Mesendoderm (in vitro differentiated cells): ENCODE measurements at regions not wholly inside any gene's neighbourhood (a gene's known extent, or its start where the extent isn't known, plus 50 kb on each side); places are given as distances from the start of the nearest gene placed in this dataset.

Experiments used
- DNase-seq: peaks from one replicate; pipeline ENCODE4 v3.0.0; 2013
- H2AK5ac ChIP-seq: 2 replicates; pipeline ENCODE4 v1.6.1; 2013; ENCODE audit warnings: low read length, inconsistent platforms
- H2BK120ac ChIP-seq: 2 replicates; pipeline ENCODE4 v1.6.1; 2013; ENCODE audit warnings: low read depth, mild to moderate bottlenecking, low read length, moderate library complexity, mixed read lengths
- H2BK15ac ChIP-seq: replicated peaks from 2 replicates; pipeline ENCODE4 v1.6.1; 2013; ENCODE audit warnings: low read depth, mild to moderate bottlenecking, moderate library complexity
- H2BK5ac ChIP-seq: 2 replicates; pipeline ENCODE4 v1.6.1; 2013; ENCODE audit warnings: low read length, inconsistent platforms
- H3K18ac ChIP-seq: 2 replicates; pipeline ENCODE4 v1.6.1; 2013; ENCODE audit warnings: mild to moderate bottlenecking, low read length, mixed read lengths
- H3K23ac ChIP-seq: one replicate; pipeline ENCODE4 v1.6.1; 2013; ENCODE audit warnings: low read length
- H3K27ac ChIP-seq: 2 replicates; pipeline ENCODE4 v1.5.1; 2013; ENCODE audit warnings: low read depth, mild to moderate bottlenecking, inconsistent platforms, low read length, moderate library complexity
- H3K27me3 ChIP-seq: 2 replicates; pipeline ENCODE4 v1.6.1; 2013; ENCODE audit warnings: low read length, control low read depth, mild to moderate bottlenecking, inconsistent platforms; ENCODE audit not compliant: insufficient read depth, poor library complexity
- H3K36me3 ChIP-seq: 2 replicates; pipeline ENCODE4 v1.6.1; 2013; ENCODE audit warnings: low read length, inconsistent platforms; ENCODE audit not compliant: control insufficient read depth, insufficient read depth
- H3K4ac ChIP-seq: one replicate; pipeline ENCODE4 v1.6.1; 2013; ENCODE audit warnings: low read depth, mild to moderate bottlenecking, low read length, moderate library complexity
- H3K4me1 ChIP-seq: 2 replicates; pipeline ENCODE4 v1.6.1; 2013; ENCODE audit warnings: low read depth, low read length, inconsistent platforms; ENCODE audit not compliant: control insufficient read depth
- H3K4me2 ChIP-seq: 2 replicates; pipeline ENCODE4 v1.6.1; 2013; ENCODE audit warnings: low read length
- H3K4me3 ChIP-seq: 2 replicates; pipeline ENCODE4 v1.5.1; 2013; ENCODE audit warnings: mild to moderate bottlenecking, low read length
- H3K56ac ChIP-seq: one replicate; pipeline ENCODE4 v1.6.1; 2013; ENCODE audit warnings: low read length
- H3K79me1 ChIP-seq: 2 replicates; pipeline ENCODE4 v1.6.1; 2013; ENCODE audit warnings: low read length, inconsistent platforms
- H3K79me2 ChIP-seq: 2 replicates; pipeline ENCODE4 v1.6.1; 2013; ENCODE audit warnings: mild to moderate bottlenecking, low read length; ENCODE audit not compliant: control insufficient read depth, insufficient read depth
- H3K9ac ChIP-seq: 2 replicates; pipeline ENCODE4 v1.6.1; 2013; ENCODE audit warnings: low read length, inconsistent platforms
- H4K5ac ChIP-seq: one replicate; pipeline ENCODE4 v1.6.1; 2013; ENCODE audit warnings: low read length
- H4K8ac ChIP-seq: one replicate; pipeline ENCODE4 v1.6.1; 2013; ENCODE audit warnings: low read depth, mild to moderate bottlenecking, control low read depth, low read length, moderate library complexity
- WGBS: extraction: QIAGEN DNeasy Blood & Tissue Kit; methylation state at CpG from one replicate; pipeline ENCODE4 v1.1.7; 2013; ENCODE audit warnings: low lambda C conversion rate, missing lambda C conversion rate; ENCODE audit not compliant: insufficient coverage; ENCODE audit errors: extremely low coverage; 5-methylcytosine and 5-hydroxymethylcytosine counted together

DNA sequence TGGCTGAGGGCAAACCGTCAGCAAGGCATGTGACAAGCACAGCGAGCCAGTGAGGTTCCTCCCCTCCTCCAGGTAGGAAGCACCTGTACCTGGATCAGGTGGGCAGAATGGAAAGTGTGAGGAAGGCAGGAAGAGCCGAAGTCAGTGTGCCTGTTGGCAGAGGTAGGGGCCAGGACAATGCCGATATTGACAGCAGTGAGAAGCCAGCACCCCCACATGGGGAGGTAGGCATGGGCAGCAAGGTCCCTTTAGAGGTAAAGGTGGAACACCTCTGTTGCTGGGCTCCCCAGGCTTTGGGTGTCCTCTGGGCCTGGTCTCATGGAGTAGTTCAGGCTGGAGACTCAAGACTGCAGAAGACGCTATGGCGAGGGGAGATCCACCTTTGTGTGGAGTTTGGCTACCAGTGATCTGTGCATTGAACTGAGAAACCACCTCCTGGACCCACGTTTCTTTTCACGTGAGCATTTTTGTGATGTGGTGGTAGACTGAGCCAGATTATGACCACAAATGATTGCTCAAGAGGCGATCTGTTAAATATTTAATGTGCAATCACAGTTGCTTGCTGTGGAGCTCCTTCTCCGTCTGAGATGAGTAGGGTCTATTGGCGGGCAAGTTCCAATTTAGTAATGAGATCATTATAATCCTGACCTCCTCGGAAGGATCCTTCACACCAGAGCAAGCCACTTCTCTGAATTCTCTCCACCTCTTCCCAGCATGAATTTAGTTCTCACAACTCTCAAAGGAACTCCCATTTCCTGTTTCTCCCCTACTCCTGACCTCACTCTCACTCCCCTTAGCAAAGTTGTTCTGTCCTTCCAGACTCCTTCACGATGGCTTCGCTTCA, 174.8 kb downstream of the CDH26 start:
- WGBS = no CpG with 5 or more reads among the region's 14 CpGs
- no peak overlapping the region for H3K27ac ChIP-seq

DNA sequence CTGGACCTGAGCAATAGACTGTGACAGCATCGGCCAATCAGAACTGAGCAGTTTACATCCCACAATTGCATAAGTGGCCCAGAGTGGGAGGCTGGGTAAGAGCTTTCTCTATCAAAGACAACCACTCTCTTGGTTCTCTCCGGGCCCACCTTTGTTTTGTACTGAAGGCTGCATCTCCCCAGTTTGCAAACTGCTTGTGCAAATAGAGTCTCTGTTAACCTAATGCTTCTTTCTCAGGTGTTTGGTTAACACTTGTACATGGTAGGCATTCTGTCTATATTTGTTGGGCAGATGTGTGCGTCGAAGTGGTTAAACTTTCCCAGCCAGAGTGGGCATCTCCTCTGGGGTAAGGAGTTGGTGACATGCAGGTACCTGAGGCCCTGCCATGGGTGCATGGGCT, 177.1 kb downstream of the CDH26 start:
- Histone ChIP-seq H3K4me2 (no peak overlapping the region), H3K27me3 (no peaks in the 10 kb centered on the region), H3K4me3 (no peak overlapping the region), H3K4me1 (no peaks in the 10 kb centered on the region), H3K79me1 (no peaks in the 10 kb centered on the region), H3K4ac (no peak overlapping the region), H3K18ac (no peak overlapping the region), H3K36me3 (no peaks in the 10 kb centered on the region), H2AK5ac (no peak overlapping the region), H4K8ac (no peak overlapping the region), H3K79me2 (no peaks in the 10 kb centered on the region), H2BK120ac (no peak overlapping the region), H3K9ac (no peak overlapping the region), H2BK15ac (no peak overlapping the region), H3K56ac (no peak overlapping the region), H4K5ac (no peak overlapping the region), H3K23ac (no peak overlapping the region), H2BK5ac (no peak overlapping the region), H3K27ac (no peak overlapping the region)
- DNase-seq = no peak
- no CpG with 5 or more reads among the region's 4 CpGs for WGBS

More for the DNA sequence above, 174.8 kb downstream of the CDH26 start:
- Histone ChIP-seq H2AK5ac (no peak overlapping the region), H2BK5ac (no peak overlapping the region), H3K79me1 (no peaks in the 10 kb centered on the region), H3K27me3 (no peaks in the 10 kb centered on the region), H4K5ac (no peak overlapping the region), H3K18ac (peak overlapping the region; percentile 32), H3K4ac (no peak overlapping the region), H3K23ac (no peak overlapping the region), H3K9ac (no peak overlapping the region), H3K79me2 (no peaks in the 10 kb centered on the region), H3K4me1 (no peaks in the 10 kb centered on the region), H3K4me3 (no peak overlapping the region), H3K36me3 (no peaks in the 10 kb centered on the region), H2BK120ac (no peak overlapping the region), H4K8ac (no peak overlapping the region), H2BK15ac (no peak overlapping the region), H3K56ac (no peak overlapping the region), H3K4me2 (no peak overlapping the region)
- no peak for DNase-seq

DNA sequence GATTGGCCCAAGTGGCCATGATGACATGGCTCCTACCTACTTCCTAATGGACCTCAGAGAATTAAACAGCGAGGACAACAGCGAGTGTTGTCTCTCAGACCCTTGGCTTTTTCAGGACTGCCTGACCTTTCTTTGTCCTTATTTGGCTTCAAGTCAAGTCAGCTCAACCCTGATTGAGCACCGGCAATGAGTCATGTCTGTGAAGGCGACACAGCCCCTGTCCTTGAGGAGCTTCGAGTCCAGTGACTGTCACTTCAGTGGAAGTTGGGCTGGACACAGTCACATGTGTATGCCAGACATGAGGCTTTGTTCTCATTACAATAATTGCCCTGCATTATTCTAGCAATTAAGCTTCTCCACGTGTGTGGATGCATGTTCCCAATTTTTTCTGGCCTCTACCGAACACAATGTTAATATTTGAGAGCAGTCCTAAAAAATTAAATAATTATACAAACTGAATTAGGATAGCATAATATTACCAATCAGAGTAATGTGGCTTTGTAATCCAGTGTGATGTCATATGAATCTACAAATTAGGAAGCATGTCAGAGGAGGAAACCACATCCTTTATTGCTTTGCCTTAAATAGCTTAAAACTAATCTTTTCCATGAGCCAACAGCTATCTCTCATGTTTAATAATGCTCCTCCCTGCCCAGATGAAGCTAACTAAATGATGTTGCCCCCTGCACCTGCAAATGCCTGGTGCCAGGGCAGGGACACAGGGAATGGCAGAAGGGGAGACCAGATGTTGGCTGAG, 178.6 kb downstream of the CDH26 start:
- Histone ChIP-seq H2BK5ac (no peak overlapping the region), H4K5ac (no peak overlapping the region), H3K27ac (no peak overlapping the region), H2BK15ac (no peak overlapping the region), H3K4me1 (no peaks in the 10 kb centered on the region), H3K4me2 (no peak overlapping the region), H3K18ac (no peak overlapping the region), H3K79me2 (no peaks in the 10 kb centered on the region), H3K56ac (no peak overlapping the region), H3K27me3 (no peaks in the 10 kb centered on the region), H3K79me1 (no peaks in the 10 kb centered on the region), H2BK120ac (no peak overlapping the region), H4K8ac (no peak overlapping the region), H3K9ac (no peak overlapping the region), H3K4me3 (no peak overlapping the region), H3K23ac (no peak overlapping the region), H3K36me3 (no peaks in the 10 kb centered on the region), H2AK5ac (no peak overlapping the region), H3K4ac (no peak overlapping the region)
- WGBS = no CpG with 5 or more reads among the region's 7 CpGs
- DNase-seq = peak; percentile 27

DNA sequence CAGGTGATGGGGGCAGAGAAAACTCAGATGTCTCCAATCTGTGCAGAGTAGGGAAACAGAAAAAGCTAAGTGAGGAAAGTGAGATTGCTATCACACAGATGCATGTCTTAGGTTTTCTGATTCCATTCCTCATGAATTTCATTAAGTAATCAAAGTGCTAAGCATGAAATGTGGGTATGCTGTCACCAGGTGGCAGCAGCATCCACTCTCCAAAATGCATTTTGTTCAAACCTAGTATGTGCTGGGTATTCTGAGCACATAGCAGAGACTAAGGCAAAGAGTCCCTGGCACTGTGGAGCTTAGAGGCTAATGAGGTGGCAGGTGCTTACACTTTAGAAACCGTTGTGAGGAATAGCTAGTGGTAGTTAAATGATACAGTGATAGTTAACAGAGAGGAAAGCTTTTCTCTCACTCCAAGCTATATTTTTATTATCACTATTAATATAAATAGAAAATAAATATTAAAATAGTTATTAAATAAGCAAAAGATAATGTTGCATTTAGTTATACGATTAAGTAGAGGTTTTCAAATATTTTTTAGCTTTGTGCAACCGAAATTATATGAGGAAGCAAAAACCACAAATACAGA, 179.5 kb downstream of the CDH26 start:
- Histone ChIP-seq H2BK5ac (no peak overlapping the region), H3K79me1 (no peaks in the 10 kb centered on the region), H3K4me3 (no peak overlapping the region), H3K27me3 (no peaks in the 10 kb centered on the region), H3K4me2 (no peak overlapping the region), H3K18ac (no peak overlapping the region), H3K9ac (no peak overlapping the region), H3K27ac (no peak overlapping the region), H2BK15ac (no peak overlapping the region), H3K79me2 (no peaks in the 10 kb centered on the region), H2BK120ac (no peak overlapping the region), H3K4ac (no peak overlapping the region), H3K23ac (no peak overlapping the region), H3K4me1 (peaks cover 1% of the 10 kb centered on the region), H3K56ac (no peak overlapping the region), H2AK5ac (no peak overlapping the region), H4K5ac (no peak overlapping the region), H4K8ac (no peak overlapping the region), H3K36me3 (no peaks in the 10 kb centered on the region)
- DNase-seq = peak; percentile 67
- 100% methylated on average over 1 of the region's 3 CpGs for WGBS

DNA sequence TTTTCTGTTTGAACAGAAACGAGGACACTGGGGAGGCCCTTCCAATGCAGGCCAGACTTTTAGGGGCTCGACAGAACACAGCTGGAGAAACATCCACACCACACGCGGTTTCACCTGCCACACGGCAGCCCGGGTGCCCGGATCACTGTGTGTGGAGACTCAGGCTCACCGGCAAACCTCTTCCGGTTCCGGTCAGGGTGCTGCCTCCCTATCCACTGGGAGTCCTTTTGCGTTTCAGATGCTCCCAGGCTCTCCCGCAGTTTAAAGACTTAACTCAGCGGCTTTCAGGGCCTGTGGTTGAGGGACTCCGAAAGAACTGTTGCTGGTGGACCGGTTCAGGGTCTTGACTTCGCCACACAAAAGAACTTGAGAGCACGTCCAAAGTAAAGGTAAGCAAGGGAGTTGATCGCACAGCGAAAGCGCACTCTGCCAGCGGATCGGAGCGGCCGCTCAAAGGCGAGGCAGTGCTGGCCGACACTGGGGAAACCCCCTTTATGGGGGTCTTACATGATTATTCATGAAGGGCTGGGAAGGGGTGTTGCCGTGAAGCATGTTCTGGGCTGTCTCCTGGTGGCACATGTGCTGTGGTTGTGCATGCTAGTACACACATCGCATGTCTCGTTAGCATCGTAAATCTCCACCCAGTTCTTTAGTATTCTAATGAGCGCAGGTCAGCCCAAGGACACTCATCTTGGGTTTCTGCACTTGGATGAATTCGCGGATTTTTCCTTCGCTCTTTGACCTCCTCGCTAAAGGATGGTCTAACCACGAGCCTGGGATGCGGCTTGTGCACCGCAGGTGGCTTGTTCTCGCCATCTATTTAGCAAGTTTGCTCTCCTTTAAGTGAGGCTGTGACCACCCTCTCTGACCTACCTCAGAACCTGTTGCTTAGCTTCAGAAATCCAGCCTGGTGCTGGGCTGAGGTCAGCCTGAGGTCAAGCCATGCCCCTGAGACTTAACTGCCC, 180.3 kb downstream of the CDH26 start:
- H3K27me3 ChIP-seq = no peaks in the 10 kb centered on the region
- peaks cover 5% of the 10 kb centered on the region for H3K4me1 ChIP-seq
- no peak for DNase-seq
- no peaks in the 10 kb centered on the region for H3K79me1 ChIP-seq
- no peak overlapping the region for H3K4ac ChIP-seq
- H4K8ac ChIP-seq = no peak overlapping the region
- no peak overlapping the region for H3K56ac ChIP-seq
- H3K23ac ChIP-seq = no peak overlapping the region
- no peak overlapping the region for H3K4me2 ChIP-seq
- no peak overlapping the region for H2BK15ac ChIP-seq
- no peak overlapping the region for H3K4me3 ChIP-seq
- no CpG with 5 or more reads among the region's 39 CpGs for WGBS
- no peak overlapping the region for H4K5ac ChIP-seq
- H3K18ac ChIP-seq = no peak overlapping the region
- no peaks in the 10 kb centered on the region for H3K36me3 ChIP-seq
- H3K27ac ChIP-seq = no peak overlapping the region
- H2BK5ac ChIP-seq = no peak overlapping the region
- no peak overlapping the region for H3K9ac ChIP-seq
- H2BK120ac ChIP-seq = no peak overlapping the region
- no peaks in the 10 kb centered on the region for H3K79me2 ChIP-seq
- H2AK5ac ChIP-seq = no peak overlapping the region
